H9 (cell line): ENCODE measurements at regions not wholly inside any gene's neighbourhood (a gene's known extent, or its start where the extent isn't known, plus 50 kb on each side); places are given as distances from the start of the nearest gene placed in this dataset.
A peak's percentile ranks its signal among the peaks of the same experiment; 100 is the strongest.

ENCODE experiments used
- DNase-seq: peaks from one replicate; pipeline ENCODE4 v3.0.0-alpha.2; 2017
- H2AFZ ChIP-seq: one replicate; pipeline ENCODE4 v1.6.1; 2013; ENCODE audit warnings: mild to moderate bottlenecking, low read length, control low read depth, moderate library complexity
- H2AK5ac ChIP-seq: 2 replicates; pipeline ENCODE4 v1.6.1; 2013; ENCODE audit warnings: low read length, control low read depth, mixed read lengths; ENCODE audit not compliant: insufficient read length
- H2BK120ac ChIP-seq: one replicate; pipeline ENCODE4 v1.6.1; 2013; ENCODE audit warnings: low read depth, mild to moderate bottlenecking, low read length, control low read depth, inconsistent platforms; ENCODE audit not compliant: poor library complexity, severe bottlenecking
- H2BK12ac ChIP-seq: 2 replicates; pipeline ENCODE4 v1.6.1; 2013; ENCODE audit warnings: low read length, control low read depth, mixed read lengths, low read depth; ENCODE audit not compliant: insufficient read length
- H2BK15ac ChIP-seq: 2 replicates; pipeline ENCODE4 v1.6.1; 2013; ENCODE audit warnings: low read depth, low read length, control low read depth
- H2BK20ac ChIP-seq: one replicate; pipeline ENCODE4 v1.6.1; 2013; ENCODE audit warnings: low read depth, mild to moderate bottlenecking, low read length, control low read depth, inconsistent platforms; ENCODE audit not compliant: poor library complexity, severe bottlenecking
- H2BK5ac ChIP-seq: 2 replicates; pipeline ENCODE4 v1.6.1; 2013; ENCODE audit warnings: low read length, control low read depth, mixed read lengths; ENCODE audit not compliant: insufficient read length
- H3K14ac ChIP-seq: 2 replicates; pipeline ENCODE4 v1.6.1; 2013; ENCODE audit warnings: low read length, control low read depth; ENCODE audit not compliant: insufficient read depth
- H3K18ac ChIP-seq: 2 replicates; pipeline ENCODE4 v1.6.1; 2013; ENCODE audit warnings: low read depth, mild to moderate bottlenecking, mixed read lengths, low read length, control low read depth; ENCODE audit not compliant: insufficient read length
- H3K23ac ChIP-seq: 2 replicates; pipeline ENCODE4 v1.6.1; 2013; ENCODE audit warnings: low read length, control low read depth, mixed read lengths, low read depth; ENCODE audit not compliant: insufficient read length
- H3K23me2 ChIP-seq: 2 replicates; pipeline ENCODE4 v1.6.1; 2013; ENCODE audit warnings: low read depth, mild to moderate bottlenecking, mixed read lengths, low read length, control low read depth; ENCODE audit not compliant: insufficient read length, poor library complexity, severe bottlenecking
- H3K27ac ChIP-seq: 2 replicates; pipeline ENCODE4 v1.5.1; 2013; ENCODE audit warnings: low read length, control low read depth, mixed read lengths, low read depth; ENCODE audit not compliant: insufficient read length
- H3K27me3 ChIP-seq: 2 replicates; pipeline ENCODE4 v1.6.1; 2013; ENCODE audit warnings: low read length, control low read depth, inconsistent platforms; ENCODE audit not compliant: insufficient read depth
- H3K4ac ChIP-seq: 2 replicates; pipeline ENCODE4 v1.6.1; 2013; ENCODE audit warnings: low read depth, mild to moderate bottlenecking, control low read depth, inconsistent platforms, low read length, moderate library complexity
- H3K4me1 ChIP-seq: 2 replicates; pipeline ENCODE4 v1.6.1; 2013; ENCODE audit warnings: low read length, control low read depth, inconsistent platforms; ENCODE audit not compliant: insufficient read depth
- H3K4me2 ChIP-seq: 2 replicates; pipeline ENCODE4 v1.6.1; 2013; ENCODE audit warnings: low read length, control low read depth, mixed read lengths; ENCODE audit not compliant: insufficient read length, insufficient read depth
- H3K56ac ChIP-seq: 2 replicates; pipeline ENCODE4 v1.6.1; 2013; ENCODE audit warnings: low read depth, mild to moderate bottlenecking, mixed read lengths, low read length, control low read depth; ENCODE audit not compliant: insufficient read length
- H3K79me1 ChIP-seq: 2 replicates; pipeline ENCODE4 v1.6.1; 2013; ENCODE audit warnings: low read depth, mild to moderate bottlenecking, moderate library complexity, low read length, control low read depth, inconsistent platforms; ENCODE audit not compliant: insufficient read depth, poor library complexity, severe bottlenecking
- H3K79me2 ChIP-seq: 2 replicates; pipeline ENCODE4 v1.6.1; 2013; ENCODE audit warnings: low read length, control low read depth, inconsistent platforms; ENCODE audit not compliant: insufficient read depth
- H3K9ac ChIP-seq: 2 replicates; pipeline ENCODE4 v1.6.1; 2013; ENCODE audit warnings: low read length, control low read depth, mixed read lengths; ENCODE audit not compliant: insufficient read length; ENCODE audit errors: extremely low read depth
- H3K9me3 ChIP-seq: one replicate; pipeline ENCODE4 v1.6.1; 2013; ENCODE audit warnings: low read depth, low read length, inconsistent platforms; ENCODE audit not compliant: control insufficient read depth
- H3T11ph ChIP-seq: one replicate; pipeline ENCODE4 v1.6.1; 2013; ENCODE audit warnings: mild to moderate bottlenecking, low read length, control low read depth, inconsistent platforms
- H4K20me1 ChIP-seq: one replicate; pipeline ENCODE4 v1.6.1; 2013; ENCODE audit not compliant: control insufficient read depth, insufficient read length, insufficient read depth
- H4K5ac ChIP-seq: 2 replicates; pipeline ENCODE4 v1.6.1; 2013; ENCODE audit warnings: low read depth, mild to moderate bottlenecking, mixed read lengths, low read length, control low read depth; ENCODE audit not compliant: insufficient read length
- H4K8ac ChIP-seq: replicated peaks from 2 replicates; pipeline ENCODE4 v1.6.1; 2013; ENCODE audit warnings: low read length, control low read depth, mixed read lengths, low read depth; ENCODE audit not compliant: insufficient read length
- H4K91ac ChIP-seq: 2 replicates; pipeline ENCODE4 v1.6.1; 2013; ENCODE audit warnings: low read depth, mild to moderate bottlenecking, moderate library complexity, mixed read lengths, low read length, control low read depth; ENCODE audit not compliant: insufficient read length
- H3K27ac Mint-ChIP-seq, 3 experiments: 2 replicates in 2 of 3; 3 replicates in 1 of 3; pipeline ENCODE4 v1.8.0; 2020 to 2021; ENCODE audit warnings: mixed read lengths in 3 of 3, mild to moderate bottlenecking in 1 of 3, moderate library complexity in 1 of 3
- H3K27me3 Mint-ChIP-seq: 2 replicates; pipeline ENCODE4 v1.8.0; 2021; ENCODE audit warnings: low read depth, mild to moderate bottlenecking, moderate library complexity, mixed read lengths
- H3K36me3 Mint-ChIP-seq, 3 experiments: 2 replicates in 2 of 3; 3 replicates in 1 of 3; pipeline ENCODE4 v1.8.0; 2020 to 2021; ENCODE audit warnings: low read depth in 3 of 3, mixed read lengths in 3 of 3; ENCODE audit not compliant: insufficient read depth in 1 of 3
- H3K4me1 Mint-ChIP-seq, 2 experiments: 2 replicates each; pipeline ENCODE4 v1.8.0; 2020; ENCODE audit warnings: mixed read lengths in 2 of 2
- H3K4me3 Mint-ChIP-seq, 2 experiments: 2 replicates in 1 of 2; 3 replicates in 1 of 2; pipeline ENCODE4 v1.8.0; 2020 to 2021; ENCODE audit warnings: mild to moderate bottlenecking in 2 of 2, mixed read lengths in 2 of 2, moderate library complexity in 1 of 2
- H3K9me3 Mint-ChIP-seq, 2 experiments: 2 replicates in 1 of 2; 3 replicates in 1 of 2; pipeline ENCODE4 v1.8.0; 2020; ENCODE audit warnings: mild to moderate bottlenecking in 2 of 2, mixed read lengths in 2 of 2, moderate library complexity in 1 of 2
- CTCF ChIP-seq: fragments of 200-600 bp; sonication (generic); conservative IDR thresholded peaks from 3 replicates; pipeline ENCODE4 v1.8.0; 2021; ENCODE audit warnings: antibody characterized with exemption, mild to moderate bottlenecking
- WGBS: extraction: QIAGEN DNeasy Blood & Tissue Kit; methylation state at CpG from one replicate; pipeline ENCODE4 v1.1.7; 2013; ENCODE audit warnings: missing lambda C conversion rate, low lambda C conversion rate, mixed read lengths; ENCODE audit not compliant: insufficient read length; ENCODE audit errors: extremely low coverage; 5-methylcytosine and 5-hydroxymethylcytosine counted together

GRCh38 chr2:123530004-123530403, 495.1 kb upstream of the CNTNAP5 start:
- H3K27me3 ChIP-seq: no peaks in the 10 kb centered on the region
- H3K9ac ChIP-seq: no peak overlapping the region
- no peak overlapping the region for H2BK20ac ChIP-seq
- no peak overlapping the region for H2AFZ ChIP-seq
- Mint-ChIP-seq H3K4me3 (no peak overlapping the region), H3K27ac (0 out of 7 replicates have a peak overlapping the region, but pooled peaks of 1 of the 3 experiments have one; percentile 52), H3K36me3 (peaks cover 0 to 11% (median 2%) of the 10 kb centered on the region in 3 experiments; a peak in 3 of 7 replicates), H3K27me3 (no peaks in the 10 kb centered on the region), H3K9me3 (peaks cover 5 to 16% of the 10 kb centered on the region in 2 experiments), H3K4me1 (no peaks in the 10 kb centered on the region)
- no peak overlapping the region for H2BK120ac ChIP-seq
- no peak overlapping the region for H2BK5ac ChIP-seq
- WGBS: no CpG with 5 or more reads among the region's 1 CpG
- H3T11ph ChIP-seq: no peak overlapping the region
- no peaks in the 10 kb centered on the region for H3K79me2 ChIP-seq
- H3K14ac ChIP-seq: no peak overlapping the region
- no peak overlapping the region for H4K91ac ChIP-seq
- no peak for DNase-seq
- H3K79me1 ChIP-seq: no peaks in the 10 kb centered on the region
- H2BK15ac ChIP-seq: no peak overlapping the region
- no peak for TF ChIP-seq CTCF
- H3K18ac ChIP-seq: no peak overlapping the region
- no peak overlapping the region for H3K56ac ChIP-seq
- H2AK5ac ChIP-seq: no peak overlapping the region
- H4K5ac ChIP-seq: no peak overlapping the region
- no peaks in the 10 kb centered on the region for H3K23me2 ChIP-seq
- no peak overlapping the region for H3K4me2 ChIP-seq
- no peaks in the 10 kb centered on the region for H3K4me1 ChIP-seq
- H4K8ac ChIP-seq: no peak overlapping the region
- no peak overlapping the region for H3K27ac ChIP-seq
- H4K20me1 ChIP-seq: no peaks in the 10 kb centered on the region
- H3K9me3 ChIP-seq: no peaks in the 10 kb centered on the region
- H3K4ac ChIP-seq: no peak overlapping the region
- H3K23ac ChIP-seq: no peak overlapping the region
- no peak overlapping the region for H2BK12ac ChIP-seq
